ENCODE measurements at regions not wholly inside any gene's neighbourhood (a gene's known extent, or its start where the extent isn't known, plus 50 kb on each side); places are given as distances from the start of the nearest gene placed in this dataset.

DNA sequence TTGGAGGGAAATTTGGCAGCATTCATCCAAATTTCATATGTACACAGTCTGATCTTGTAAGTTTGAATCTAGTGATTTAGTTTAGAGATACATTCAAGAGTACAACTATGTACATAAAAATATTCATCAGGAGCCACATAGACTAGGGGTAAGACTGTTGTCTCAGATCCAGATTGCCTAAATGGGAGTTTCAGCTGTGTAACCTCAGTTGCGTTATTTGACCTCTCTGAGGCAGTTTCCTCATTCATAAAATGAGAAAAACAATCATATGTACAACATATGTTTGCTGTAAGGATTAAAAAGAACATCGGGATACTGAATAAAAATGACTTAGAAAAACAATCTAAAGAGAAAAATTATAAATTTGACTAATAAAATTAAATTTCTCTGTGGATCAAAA, 577.5 kb downstream of the RPL10L start:
- ATAC-seq (no peak), DNase-seq (ENCODE audit: low read depth, low spot score) (no peak)
- TF ChIP-seq YY1 (IDR thresholded peaks at IDR 0.05; ENCODE audit: extremely low read depth, insufficient replicate concordance, low read depth, low read length) (no peak), TCF7L2 (IDR thresholded peaks at IDR 0.05; ENCODE audit: borderline replicate concordance, extremely low read depth, insufficient read depth, insufficient read length) (no peak), SIN3A (IDR thresholded peaks at IDR 0.05; ENCODE audit: low read depth) (no peak), FOSL1 (IDR thresholded peaks at IDR 0.05; ENCODE audit: low read depth) (no peak), RAD21 (IDR thresholded peaks at IDR 0.05; ENCODE audit: low read depth) (no peak), SRF (IDR thresholded peaks at IDR 0.05; ENCODE audit: low read depth) (no peak), EGR1 (IDR thresholded peaks at IDR 0.05; ENCODE audit: low read depth) (no peak), REST (IDR thresholded peaks at IDR 0.05; ENCODE audit: low read depth) (no peak), ZNF274 (IDR thresholded peaks at IDR 0.05; ENCODE audit: low read depth, low read length) (no peak), ZFX (IDR thresholded peaks at IDR 0.05) (no peak), MAX (IDR thresholded peaks at IDR 0.05) (no peak), CEBPB (IDR thresholded peaks at IDR 0.05; ENCODE audit: low read depth) (no peak), POLR2A (IDR thresholded peaks at IDR 0.05; ENCODE audit: borderline replicate concordance, extremely low read depth, insufficient read depth, insufficient read length) (no peak), CTCF (IDR thresholded peaks at IDR 0.05 in 2 of 3, conservative IDR thresholded peaks at IDR 0.05 in 1 of 3; ENCODE audit: borderline replicate concordance in 1 of 3, insufficient read depth in 1 of 3, low read depth in 2 of 3, low read length in 2 of 3) (no peak), SP1 (IDR thresholded peaks at IDR 0.05; ENCODE audit: low read depth) (no peak), EZH2phosphoT487 (IDR thresholded peaks at IDR 0.05; ENCODE audit: borderline replicate concordance) (no peak), POLR2AphosphoS5 (IDR thresholded peaks at IDR 0.05; ENCODE audit: low read depth, low read length) (no peak), JUND (IDR thresholded peaks at IDR 0.05) (no peak)
- ChIA-PET RAD21 (ENCODE audit: low non-redundant PET in 1 of 2, low total read pairs in 2 of 2, uncharacterized antibody in 2 of 2, unreplicated experiment in 2 of 2) (no interaction called here), CTCF (no interaction called here), POLR2A (no interaction called here)
- Histone ChIP-seq H3K9me2 (ENCODE audit: insufficient read depth) (no peaks in the 10 kb centered on the region), H3K4me3 (replicated peaks in 1 of 2; ENCODE audit: low read depth in 1 of 2, low read length in 2 of 2) (no peak overlapping the region), H3K27me3 (ENCODE audit: insufficient read depth, low read length) (no peaks in the 10 kb centered on the region), H3K27ac (ENCODE audit: low read depth, low read length) (no peak overlapping the region), H3K4me2 (ENCODE audit: low read length) (no peak overlapping the region), H3K9ac (ENCODE audit: low read length) (no peak overlapping the region), H3K36me3 (ENCODE audit: control insufficient read depth in 1 of 2, insufficient read depth in 2 of 2, low read length in 2 of 2) (no peaks in the 10 kb centered on the region), H2AFZ (ENCODE audit: low read depth, low read length, poor library complexity, severe bottlenecking) (no peak overlapping the region), H3K79me2 (ENCODE audit: insufficient read depth, low read length) (no peaks in the 10 kb centered on the region), H3K4me1 (ENCODE audit: control insufficient read depth in 1 of 2, insufficient read depth in 2 of 2, low read length in 2 of 2) (no peaks in the 10 kb centered on the region), H4K20me1 (ENCODE audit: insufficient read depth) (no peaks in the 10 kb centered on the region), H3K9me3 (ENCODE audit: control insufficient read depth in 1 of 2, insufficient read depth in 1 of 2, low read depth in 1 of 2, low read length in 2 of 2) (peaks cover 0 to 4% of the 10 kb centered on the region in 2 experiments; a peak in 1 of 4 replicates)
- intact Hi-C loops (cut with micrococcal nuclease) = no loop called here
- no TSS peak for BruUV-seq (replicated peaks)
